H1 (cell line): ENCODE measurements at regions not wholly inside any gene's neighbourhood (a gene's known extent, or its start where the extent isn't known, plus 50 kb on each side); places are given as distances from the start of the nearest gene placed in this dataset.

ENCODE experiments used
- CTCF ChIA-PET: fragments of 300-600 bp; sonication (Branson Sonifier 250); formaldehyde crosslinking; loops from one replicate; lab custom pipeline; 2021; ENCODE audit not compliant: partially characterized antibody; lab: Charles Lee
- POLR2A ChIA-PET: fragments of 300-600 bp; sonication (Branson Sonifier 250); formaldehyde crosslinking; loops from one replicate; lab custom pipeline; 2021; ENCODE audit warnings: inconsistent platforms; ENCODE audit not compliant: partially characterized antibody; lab: Charles Lee
- DNase-seq, 2 experiments: peaks; one replicate each; pipeline versions ENCODE4 v3.0.0 to v3.0.0-alpha.2; 2010 to 2022; ENCODE audit warnings: low spot score in 2 of 2, low read depth in 1 of 2, mixed read lengths in 1 of 2
- FAIRE-seq: peaks from 2 replicates; lab custom pipeline; 2011; peaks lifted over from hg19 to GRCh38; lab: Jason Lieb, UNC
- H2AFZ ChIP-seq: 2 replicates; pipeline ENCODE4 v1.8.1; 2012; ENCODE audit warnings: low read length, inconsistent platforms
- H2AK5ac ChIP-seq: 2 replicates; pipeline ENCODE4 v1.6.1; 2013; ENCODE audit warnings: low read depth, low read length
- H2BK120ac ChIP-seq: replicated peaks from 2 replicates; pipeline ENCODE3; 2013; ENCODE audit warnings: low read depth, low read length, inconsistent platforms
- H2BK12ac ChIP-seq: 2 replicates; pipeline ENCODE4 v1.6.1; 2013; ENCODE audit warnings: low read depth, low read length
- H2BK15ac ChIP-seq: 2 replicates; pipeline ENCODE4 v1.6.1; 2013; ENCODE audit warnings: low read length
- H2BK20ac ChIP-seq: 2 replicates; pipeline ENCODE4 v1.6.1; 2013; ENCODE audit warnings: low read length
- H2BK5ac ChIP-seq: 2 replicates; pipeline ENCODE4 v1.6.1; 2013; ENCODE audit warnings: low read depth, low read length
- H3K14ac ChIP-seq: 2 replicates; pipeline ENCODE4 v1.6.1; 2013; ENCODE audit warnings: inconsistent platforms; ENCODE audit not compliant: insufficient read length
- H3K18ac ChIP-seq: 2 replicates; pipeline ENCODE4 v1.6.1; 2013; ENCODE audit warnings: low read length; ENCODE audit errors: extremely low read depth
- H3K23ac ChIP-seq: 2 replicates; pipeline ENCODE4 v1.6.1; 2013; ENCODE audit warnings: inconsistent platforms; ENCODE audit not compliant: insufficient read length
- H3K23me2 ChIP-seq: 2 replicates; pipeline ENCODE4 v1.6.1; 2013; ENCODE audit warnings: low read depth, low read length
- H3K27ac ChIP-seq: 2 replicates; pipeline ENCODE4 v1.6.1; 2011; ENCODE audit warnings: low read depth, low read length, inconsistent platforms
- H3K27me3 ChIP-seq, 4 experiments: replicated peaks in 1 of 4; 1 replicate in 1 of 4; 2 replicates in 3 of 4; pipeline versions ENCODE4 v1.6.1 to v1.8.1; 2011 to 2013; ENCODE audit warnings: low read length in 3 of 4, mild to moderate bottlenecking in 3 of 4, inconsistent platforms in 2 of 4, mixed read lengths in 2 of 4, moderate library complexity in 1 of 4; ENCODE audit not compliant: control insufficient read depth in 3 of 4, insufficient read depth in 3 of 4; ENCODE audit errors: extremely low read depth in 1 of 4
- H3K36me3 ChIP-seq, 4 experiments: 2 replicates each; pipeline versions ENCODE4 v1.6.1 to v1.8.1; 2011 to 2013; ENCODE audit warnings: mild to moderate bottlenecking in 4 of 4, low read length in 3 of 4, moderate library complexity in 2 of 4, control low read depth in 1 of 4, inconsistent platforms in 1 of 4; ENCODE audit not compliant: insufficient read depth in 4 of 4, control insufficient read depth in 2 of 4
- H3K4ac ChIP-seq: replicated peaks from 2 replicates; pipeline ENCODE3; 2013; ENCODE audit warnings: low read length, low read depth, mixed read lengths, inconsistent platforms; ENCODE audit not compliant: insufficient read length
- H3K4me1 ChIP-seq, 4 experiments: replicated peaks in 1 of 4; 1 replicate in 1 of 4; 2 replicates in 3 of 4; pipeline versions ENCODE4 v1.6.1 to v1.8.1; 2011 to 2013; ENCODE audit warnings: low read length in 3 of 4, inconsistent platforms in 2 of 4, mixed read lengths in 1 of 4; ENCODE audit not compliant: insufficient read depth in 4 of 4, control insufficient read depth in 3 of 4
- H3K4me2 ChIP-seq, 2 experiments: 2 replicates each; pipeline versions ENCODE4 v1.6.1 to v1.8.1; 2011 to 2013; ENCODE audit warnings: low read depth in 2 of 2, low read length in 2 of 2, control low read depth in 1 of 2, inconsistent platforms in 1 of 2, mild to moderate bottlenecking in 1 of 2; ENCODE audit not compliant: insufficient read depth in 1 of 2
- H3K4me3 ChIP-seq, 4 experiments: fragments of 200-600, 300-600 bp in 1 of 4; sonication (generic), shearing (Covaris generic), sonication (Bioruptor Twin) in 1 of 4; 2 replicates each; pipeline versions ENCODE4 v1.5.1 to v1.8.1; 2011 to 2016; ENCODE audit warnings: low read length in 4 of 4, low read depth in 3 of 4, control low read depth in 2 of 4, inconsistent platforms in 2 of 4, mild to moderate bottlenecking in 2 of 4, mixed read lengths in 1 of 4, moderate library complexity in 1 of 4; ENCODE audit not compliant: insufficient read depth in 2 of 4; ENCODE audit errors: extremely low read depth in 1 of 4
- H3K56ac ChIP-seq: replicated peaks from 2 replicates; pipeline ENCODE3; 2013; ENCODE audit warnings: low read depth, mild to moderate bottlenecking, mixed read lengths, low read length, inconsistent platforms; ENCODE audit not compliant: insufficient read length
- H3K79me1 ChIP-seq: 2 replicates; pipeline ENCODE4 v1.6.1; 2013; ENCODE audit warnings: low read depth, low read length, control low read depth
- H3K79me2 ChIP-seq, 2 experiments: 2 replicates each; pipeline versions ENCODE4 v1.6.1 to v1.8.1; 2012 to 2013; ENCODE audit warnings: low read length in 2 of 2, mild to moderate bottlenecking in 2 of 2, inconsistent platforms in 1 of 2; ENCODE audit not compliant: insufficient read depth in 2 of 2, control insufficient read depth in 1 of 2
- H3K9ac ChIP-seq, 4 experiments: replicated peaks in 1 of 4; 1 replicate in 1 of 4; 2 replicates in 3 of 4; pipeline versions ENCODE4 v1.6.1 to v1.8.1; 2011 to 2013; ENCODE audit warnings: low read depth in 3 of 4, low read length in 3 of 4, control low read depth in 2 of 4, mild to moderate bottlenecking in 2 of 4, moderate library complexity in 2 of 4, inconsistent platforms in 1 of 4; ENCODE audit errors: extremely low read depth in 1 of 4
- H3K9me3 ChIP-seq, 2 experiments: 2 replicates each; pipeline versions ENCODE4 v1.6.1 to v1.8.1; 2012 to 2013; ENCODE audit warnings: mild to moderate bottlenecking in 2 of 2, moderate library complexity in 2 of 2, control low read depth in 1 of 2, inconsistent platforms in 1 of 2, low read depth in 1 of 2, low read length in 1 of 2, mixed read lengths in 1 of 2; ENCODE audit not compliant: insufficient read depth in 2 of 2
- H4K20me1 ChIP-seq, 2 experiments: replicated peaks in 1 of 2; 2 replicates each; pipeline versions ENCODE3 to v1.8.1; 2011 to 2013; ENCODE audit warnings: inconsistent platforms in 2 of 2, low read length in 2 of 2, mild to moderate bottlenecking in 1 of 2; ENCODE audit not compliant: insufficient read depth in 2 of 2, control insufficient read depth in 1 of 2
- H4K5ac ChIP-seq: 2 replicates; pipeline ENCODE4 v1.6.1; 2013; ENCODE audit warnings: low read length, low read depth, mixed read lengths, inconsistent platforms; ENCODE audit not compliant: insufficient read length
- H4K8ac ChIP-seq: 2 replicates; pipeline ENCODE4 v1.8.0; 2013; ENCODE audit warnings: mild to moderate bottlenecking, moderate library complexity, low read length, inconsistent platforms; ENCODE audit not compliant: insufficient read depth; ENCODE audit errors: extremely low read depth
- H4K91ac ChIP-seq: replicated peaks from 2 replicates; pipeline ENCODE3; 2013; ENCODE audit warnings: low read length, mixed read lengths, inconsistent platforms; ENCODE audit not compliant: insufficient read length
- BACH1 ChIP-seq: IDR thresholded peaks from 2 replicates; pipeline ENCODE4 v1.6.1; 2012; ENCODE audit warnings: low read length, improper control_type of control experiment
- HDAC2 ChIP-seq, 2 experiments: fragments of 300-600 bp in 1 of 2; sonication (generic) in 1 of 2; IDR thresholded peaks; 2 replicates each; pipeline ENCODE4 v1.6.1; 2011 to 2012; ENCODE audit warnings: low read depth in 2 of 2, low read length in 2 of 2, mild to moderate bottlenecking in 2 of 2, moderate library complexity in 2 of 2, borderline replicate concordance in 1 of 2, inconsistent platforms in 1 of 2
- KDM1A ChIP-seq: fragments of 200-600, 300-600 bp; sonication (generic); IDR thresholded peaks from 2 replicates; pipeline ENCODE4 v1.7.1; 2016; ENCODE audit warnings: mild to moderate bottlenecking, low read length, borderline replicate concordance
- NRF1 ChIP-seq: IDR thresholded peaks from 2 replicates; pipeline ENCODE4 v1.6.1; 2011; ENCODE audit warnings: mild to moderate bottlenecking, low read depth, low read length, improper control_type of control experiment
- RXRA ChIP-seq: IDR thresholded peaks from 2 replicates; pipeline ENCODE4 v1.6.1; 2011; ENCODE audit warnings: low read depth, mild to moderate bottlenecking, low read length, moderate library complexity; ENCODE audit not compliant: insufficient read depth
- SAP30 ChIP-seq: fragments of 300-600 bp; sonication (generic); IDR thresholded peaks from 2 replicates; pipeline ENCODE4 v1.7.1; 2012; ENCODE audit warnings: low read length, moderate library complexity, mild to moderate bottlenecking, inconsistent platforms; ENCODE audit not compliant: insufficient read depth, insufficient replicate concordance
- YY1 ChIP-seq: IDR thresholded peaks from 2 replicates; pipeline ENCODE4 v1.6.1; 2011; ENCODE audit warnings: low read depth, mild to moderate bottlenecking, low read length
- WGBS, 2 experiments: shearing (Covaris generic) in 1 of 2; methylation state at CpG; one replicate each; pipeline versions ENCODE4 v1.1.6 to v1.1.7; 2013 to 2015; ENCODE audit warnings: low lambda C conversion rate in 2 of 2, mixed read lengths in 2 of 2, inconsistent platforms in 1 of 2, low coverage in 1 of 2, missing lambda C conversion rate in 1 of 2; ENCODE audit not compliant: insufficient replicate concordance in 2 of 2, insufficient coverage in 1 of 2, insufficient read length in 1 of 2; ENCODE audit errors: extremely low coverage in 1 of 2, missing lambda C conversion rate in 1 of 2; 5-methylcytosine and 5-hydroxymethylcytosine counted together
- TF ChIP-seq, protein P1 (sequence below): IDR thresholded peaks from 2 replicates; pipeline ENCODE4 v1.6.1; 2012; ENCODE audit warnings: low read length, inconsistent platforms

DNA sequence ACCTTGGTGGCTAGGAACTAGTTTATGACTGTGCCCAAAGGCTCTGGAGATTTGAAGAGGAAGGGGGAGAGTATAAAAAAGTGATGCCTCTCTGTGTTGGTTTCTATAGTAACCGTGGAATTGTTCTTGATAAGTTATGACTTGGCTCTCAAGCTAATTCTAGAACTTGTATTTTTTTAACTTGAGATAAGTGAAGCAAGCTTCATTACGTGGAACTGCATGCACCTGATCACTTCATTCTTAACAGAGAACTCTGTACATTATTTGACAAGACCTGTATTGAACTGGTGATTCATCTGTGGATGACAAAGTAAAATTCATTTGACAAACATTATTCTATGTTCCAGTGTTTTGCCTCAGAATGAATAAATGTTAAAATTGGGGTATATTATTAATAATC lies 1452.2 kb downstream of the REEP3 start:
- no peak overlapping the region for H2BK5ac ChIP-seq
- no peak for TF ChIP-seq SAP30
- no peak for TF ChIP-seq YY1
- no peak for TF ChIP-seq KDM1A
- TF ChIP-seq, protein P1, sequence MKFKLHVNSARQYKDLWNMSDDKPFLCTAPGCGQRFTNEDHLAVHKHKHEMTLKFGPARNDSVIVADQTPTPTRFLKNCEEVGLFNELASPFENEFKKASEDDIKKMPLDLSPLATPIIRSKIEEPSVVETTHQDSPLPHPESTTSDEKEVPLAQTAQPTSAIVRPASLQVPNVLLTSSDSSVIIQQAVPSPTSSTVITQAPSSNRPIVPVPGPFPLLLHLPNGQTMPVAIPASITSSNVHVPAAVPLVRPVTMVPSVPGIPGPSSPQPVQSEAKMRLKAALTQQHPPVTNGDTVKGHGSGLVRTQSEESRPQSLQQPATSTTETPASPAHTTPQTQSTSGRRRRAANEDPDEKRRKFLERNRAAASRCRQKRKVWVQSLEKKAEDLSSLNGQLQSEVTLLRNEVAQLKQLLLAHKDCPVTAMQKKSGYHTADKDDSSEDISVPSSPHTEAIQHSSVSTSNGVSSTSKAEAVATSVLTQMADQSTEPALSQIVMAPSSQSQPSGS = no peak
- no peak for TF ChIP-seq RXRA
- no peak for TF ChIP-seq NRF1
- no peak for TF ChIP-seq BACH1
- no peak for TF ChIP-seq HDAC2 (IDR thresholded peaks at IDR 0.05; ENCODE audit: borderline replicate concordance in 1 of 2, low read depth in 2 of 2, low read length in 2 of 2)

More for the DNA sequence above, 1452.2 kb downstream of the REEP3 start:
- no peak overlapping the region for H3K23ac ChIP-seq
- no peak overlapping the region for H3K4ac ChIP-seq
- H4K20me1 ChIP-seq = no peaks in the 10 kb centered on the region
- no peaks in the 10 kb centered on the region for H3K9me3 ChIP-seq
- FAIRE-seq (no peak), DNase-seq (no peak)
- H3K36me3 ChIP-seq = no peaks in the 10 kb centered on the region
- WGBS, 2 experiments = 88% methylated on average over 2 of the region's 2 CpGs; no CpG with 5 or more reads in 1 of the 2 experiments
- no peak overlapping the region for H3K18ac ChIP-seq
- no peaks in the 10 kb centered on the region for H3K23me2 ChIP-seq
- no peak overlapping the region for H3K14ac ChIP-seq
- no peak overlapping the region for H2BK20ac ChIP-seq
- H3K4me3 ChIP-seq = no peak overlapping the region
- no peak overlapping the region for H2BK12ac ChIP-seq
- H3K79me2 ChIP-seq = no peaks in the 10 kb centered on the region
- CTCF ChIA-PET = no interaction called here
- no peak overlapping the region for H3K4me2 ChIP-seq
- no peak overlapping the region for H2AK5ac ChIP-seq
- no peak overlapping the region for H3K9ac ChIP-seq
- H2AFZ ChIP-seq = no peak overlapping the region
- no peak overlapping the region for H2BK120ac ChIP-seq
- no peak overlapping the region for H3K27ac ChIP-seq
- POLR2A ChIA-PET = no interaction called here
- H4K8ac ChIP-seq = no peak overlapping the region
- H3K79me1 ChIP-seq = no peaks in the 10 kb centered on the region
- no peak overlapping the region for H2BK15ac ChIP-seq
- H4K5ac ChIP-seq = no peak overlapping the region
- no peak overlapping the region for H4K91ac ChIP-seq
- H3K27me3 ChIP-seq = no peaks in the 10 kb centered on the region
- H3K4me1 ChIP-seq = peaks cover 0 to 3% (median 0%) of the 10 kb centered on the region in 4 experiments; a peak in 1 of 7 replicates
- no peak overlapping the region for H3K56ac ChIP-seq
